ENCODE measurements at regions not wholly inside any gene's neighbourhood (a gene's known extent, or its start where the extent isn't known, plus 50 kb on each side); places are given as distances from the start of the nearest gene placed in this dataset.

DNA sequence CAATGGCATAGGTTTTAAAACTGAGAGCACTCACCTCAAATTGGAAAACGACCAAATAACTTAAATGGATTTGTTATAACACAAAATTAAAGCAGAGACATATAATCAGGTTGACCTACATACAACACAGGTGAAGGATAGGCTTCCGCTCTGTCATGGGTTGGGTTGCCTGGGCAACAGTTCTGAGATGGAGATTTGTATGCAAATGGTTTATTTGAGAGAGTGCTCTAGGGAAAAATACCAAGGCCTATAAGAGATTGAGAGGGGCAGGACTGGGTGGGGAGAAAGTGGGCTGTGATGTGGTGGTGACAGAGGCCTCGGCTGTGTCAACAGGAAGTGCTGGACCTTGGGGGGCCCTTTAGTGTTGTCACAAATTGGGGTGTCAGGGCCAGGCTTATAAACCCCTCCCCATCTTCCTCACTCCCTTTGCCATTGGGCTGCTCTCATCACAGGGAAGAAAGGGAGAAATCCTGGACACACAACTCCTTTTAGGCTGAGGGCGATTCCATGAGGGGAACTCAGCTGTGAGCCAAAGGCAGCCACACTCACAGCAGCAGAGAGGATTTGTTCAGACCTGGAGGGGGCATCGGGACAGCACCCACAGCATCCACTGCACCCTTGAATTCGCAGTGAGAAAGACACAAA lies 105.4 kb upstream of the LYZL1 start:
- no peak overlapping the region for H3K4me3 ChIP-seq
- TF ChIP-seq, protein P1, sequence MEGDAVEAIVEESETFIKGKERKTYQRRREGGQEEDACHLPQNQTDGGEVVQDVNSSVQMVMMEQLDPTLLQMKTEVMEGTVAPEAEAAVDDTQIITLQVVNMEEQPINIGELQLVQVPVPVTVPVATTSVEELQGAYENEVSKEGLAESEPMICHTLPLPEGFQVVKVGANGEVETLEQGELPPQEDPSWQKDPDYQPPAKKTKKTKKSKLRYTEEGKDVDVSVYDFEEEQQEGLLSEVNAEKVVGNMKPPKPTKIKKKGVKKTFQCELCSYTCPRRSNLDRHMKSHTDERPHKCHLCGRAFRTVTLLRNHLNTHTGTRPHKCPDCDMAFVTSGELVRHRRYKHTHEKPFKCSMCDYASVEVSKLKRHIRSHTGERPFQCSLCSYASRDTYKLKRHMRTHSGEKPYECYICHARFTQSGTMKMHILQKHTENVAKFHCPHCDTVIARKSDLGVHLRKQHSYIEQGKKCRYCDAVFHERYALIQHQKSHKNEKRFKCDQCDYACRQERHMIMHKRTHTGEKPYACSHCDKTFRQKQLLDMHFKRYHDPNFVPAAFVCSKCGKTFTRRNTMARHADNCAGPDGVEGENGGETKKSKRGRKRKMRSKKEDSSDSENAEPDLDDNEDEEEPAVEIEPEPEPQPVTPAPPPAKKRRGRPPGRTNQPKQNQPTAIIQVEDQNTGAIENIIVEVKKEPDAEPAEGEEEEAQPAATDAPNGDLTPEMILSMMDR (IDR thresholded peaks at IDR 0.05) = no peak
- DNase-seq (ENCODE audit: low spot score) = no peak
- no peak overlapping the region for H3K27ac ChIP-seq

DNA sequence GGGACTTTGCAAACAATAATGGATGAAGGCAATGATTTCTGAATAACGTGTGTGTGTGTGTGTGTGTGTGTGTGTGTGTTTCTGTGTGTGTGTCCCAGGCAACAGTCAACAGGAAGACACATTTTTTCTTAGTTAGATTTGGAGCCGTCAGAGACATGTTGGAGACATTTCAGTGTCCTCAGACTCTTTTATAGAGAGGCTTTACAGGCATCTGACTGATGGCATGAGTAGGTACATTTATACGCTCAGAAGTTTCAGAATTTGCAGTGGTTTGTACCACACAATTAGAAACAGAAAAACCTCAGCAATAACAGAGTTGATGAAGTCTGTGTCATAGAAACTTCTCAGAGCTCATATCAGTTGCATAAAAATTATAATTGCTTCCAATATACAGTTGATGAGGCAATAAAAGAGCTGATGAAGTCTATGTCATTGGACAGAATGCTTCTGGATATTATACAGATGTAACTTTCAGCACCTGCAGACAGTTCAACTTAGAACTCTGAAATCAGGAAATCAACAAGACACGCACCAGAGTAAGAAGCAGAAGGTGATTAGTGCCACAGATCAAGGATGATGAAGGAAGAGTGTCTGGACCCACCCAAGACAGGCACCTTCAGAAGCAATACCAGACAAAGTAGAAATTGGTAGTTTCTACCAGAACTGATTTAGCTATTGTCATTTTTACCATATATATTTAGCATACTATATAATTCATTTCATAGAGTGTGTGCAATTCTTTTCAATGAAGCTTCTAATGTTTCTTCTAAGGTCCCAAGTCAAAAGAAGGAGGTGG lies 104.5 kb upstream of the LYZL1 start:
- no peak for DNase-seq (ENCODE audit: low spot score)
- Histone ChIP-seq H3K4me3 (no peak overlapping the region), H3K27ac (no peak overlapping the region)
- TF ChIP-seq, protein P1 (IDR thresholded peaks at IDR 0.05) = no peak

DNA sequence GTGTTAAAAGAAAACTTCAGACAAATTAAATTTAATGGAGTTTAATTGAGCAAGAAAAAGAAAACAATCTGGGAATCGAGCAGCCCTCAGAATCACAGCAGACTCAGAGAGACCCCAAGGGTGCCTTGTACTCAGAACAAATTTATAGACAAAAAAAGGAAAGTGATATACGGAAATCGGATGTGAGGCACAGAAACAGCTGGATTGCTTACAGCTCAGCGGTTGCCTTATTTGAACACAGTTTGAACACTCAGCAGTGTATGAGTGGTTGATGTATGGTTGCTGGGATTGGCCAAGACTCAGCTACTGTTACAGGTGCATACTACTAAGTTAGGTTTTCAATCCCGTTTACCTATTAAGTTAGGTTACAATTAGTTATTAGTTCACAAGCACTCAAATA lies 103.8 kb upstream of the LYZL1 start:
- H3K27ac ChIP-seq = no peak overlapping the region
- TF ChIP-seq, protein P1 (IDR thresholded peaks at IDR 0.05) = no peak

DNA sequence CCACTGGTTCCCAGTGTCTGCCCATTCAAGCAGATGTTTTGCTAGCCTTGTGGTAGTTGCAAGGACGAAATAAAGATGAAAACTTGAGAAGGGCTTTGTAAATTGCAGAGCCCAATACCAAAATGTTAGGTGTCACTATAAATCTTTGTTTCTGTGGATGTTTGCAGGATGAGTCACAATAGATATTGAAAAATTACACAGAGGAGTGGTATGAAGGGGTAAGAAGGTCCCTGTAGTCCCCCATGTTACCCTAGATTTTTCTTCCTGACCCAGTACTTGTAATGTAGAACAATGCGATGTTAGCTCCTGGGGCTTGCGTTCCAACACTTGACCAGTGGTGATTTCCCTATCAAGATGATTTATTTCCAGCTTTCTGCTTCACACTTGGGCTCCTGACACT lies 102.6 kb upstream of the LYZL1 start:
- H3K4me3 ChIP-seq = no peak overlapping the region
- no peak overlapping the region for H3K27ac ChIP-seq
- DNase-seq (ENCODE audit: low spot score) = no peak
- TF ChIP-seq, protein P1 (IDR thresholded peaks at IDR 0.05) = no peak

More for the DNA sequence above, 103.8 kb upstream of the LYZL1 start:
- no peak for DNase-seq (ENCODE audit: low spot score)
- H3K4me3 ChIP-seq = no peak overlapping the region

DNA sequence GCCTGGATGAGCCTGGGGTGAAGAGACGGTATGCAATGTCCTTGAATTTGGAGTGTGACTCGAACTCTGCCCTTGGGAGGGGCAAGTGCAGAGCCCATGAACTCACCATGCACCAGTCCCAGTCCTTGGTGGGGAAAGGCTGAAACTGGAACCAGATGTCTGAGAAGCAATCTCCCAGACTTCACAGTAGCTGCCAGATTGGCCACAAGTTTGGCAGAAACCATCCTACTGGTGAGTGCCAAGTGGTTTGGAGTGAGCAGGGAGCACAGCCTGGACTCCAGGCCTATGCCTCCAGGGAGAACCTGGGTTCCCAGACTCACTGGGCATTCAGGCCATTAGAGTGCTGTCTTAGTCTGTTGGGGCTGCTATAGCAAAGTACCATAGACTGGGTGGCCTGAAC lies 99.6 kb upstream of the LYZL1 start:
- TF ChIP-seq, protein P1 (IDR thresholded peaks at IDR 0.05) = no peak

DNA sequence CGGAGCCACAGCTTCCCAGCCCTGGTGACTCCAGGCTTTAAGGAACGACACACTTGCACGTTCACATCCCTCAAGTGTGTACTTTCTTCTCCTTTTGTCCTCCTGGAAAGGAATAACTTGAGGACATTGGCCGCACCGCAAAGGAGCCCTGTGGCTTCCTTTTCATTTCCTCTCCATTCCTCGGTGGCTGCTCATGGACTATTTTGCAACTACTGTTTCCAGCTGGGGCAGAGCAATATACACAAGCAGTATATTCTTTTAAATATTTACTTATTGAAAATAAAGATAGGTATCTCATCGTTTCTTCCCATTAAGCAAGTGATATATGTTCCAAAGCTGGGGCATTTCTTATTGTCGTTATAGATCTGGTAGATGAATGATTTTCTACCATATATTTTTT lies 97.2 kb upstream of the LYZL1 start:
- TF ChIP-seq, protein P1 (IDR thresholded peaks at IDR 0.05) = no peak
- Histone ChIP-seq H3K27ac (no peak overlapping the region), H3K4me3 (no peak overlapping the region)
- no peak for DNase-seq (ENCODE audit: low spot score)

More for the DNA sequence above, 99.6 kb upstream of the LYZL1 start:
- no peak for DNase-seq (ENCODE audit: low spot score)
- Histone ChIP-seq H3K27ac (no peak overlapping the region), H3K4me3 (no peak overlapping the region)

DNA sequence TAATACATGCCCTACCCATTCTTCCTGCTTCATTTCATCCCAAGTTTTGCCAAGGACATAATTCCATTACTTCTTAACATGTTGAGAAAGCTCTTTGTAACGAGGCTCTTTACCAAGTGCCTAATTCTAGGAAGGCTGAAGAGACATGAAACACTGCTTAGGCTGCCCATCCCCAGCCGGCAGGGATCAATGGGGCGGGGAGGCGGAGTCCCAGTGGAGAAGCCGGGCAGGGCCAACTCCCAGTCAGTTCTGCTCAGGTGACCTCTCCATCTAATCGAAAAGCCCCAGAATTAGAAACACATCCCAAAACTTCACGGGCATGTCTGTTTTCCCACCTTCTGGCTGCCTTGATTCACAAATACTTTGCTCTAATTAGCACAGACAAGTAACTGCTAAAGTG lies 89.5 kb upstream of the LYZL1 start:
- no peak overlapping the region for H3K27ac ChIP-seq
- DNase-seq (ENCODE audit: low spot score) = no peak
- no peak overlapping the region for H3K4me3 ChIP-seq
- TF ChIP-seq, protein P1 (IDR thresholded peaks at IDR 0.05) = no peak
